Neural progenitor cell (in vitro differentiated cells): ENCODE measurements at regions not wholly inside any gene's neighbourhood (a gene's known extent, or its start where the extent isn't known, plus 50 kb on each side); places are given as distances from the start of the nearest gene placed in this dataset.

Experiments
- CTCF ChIP-seq: fragments of 200-600 bp; sonication (generic); IDR thresholded peaks from 2 replicates; pipeline ENCODE4 v1.5.1; 2017; ENCODE audit warnings: antibody characterized with exemption, mild to moderate bottlenecking
- EZH2 ChIP-seq: fragments of 200-600 bp; sonication (generic); IDR thresholded peaks from 2 replicates; pipeline ENCODE4 v1.6.1; 2017; ENCODE audit warnings: antibody characterized with exemption, mild to moderate bottlenecking, moderate library complexity
- EZH2phosphoT487 ChIP-seq: fragments of 200-600 bp; sonication (generic); IDR thresholded peaks from 2 replicates; pipeline ENCODE4 v1.6.1; 2017; ENCODE audit warnings: antibody characterized with exemption

- TF ChIP-seq EZH2: no peak
- TF ChIP-seq CTCF: no peak
- TF ChIP-seq EZH2phosphoT487: no peak
Observed at GRCh38 chr16:49095539-49095938, 186.1 kb downstream of the CBLN1 start.
